HG03025 (cell line): ENCODE measurements at regions not wholly inside any gene's neighbourhood (a gene's known extent, or its start where the extent isn't known, plus 50 kb on each side); places are given as distances from the start of the nearest gene placed in this dataset.
"Not testable (repeated sequence)": the region's sequence is repeated elsewhere in the genome, so short reads cannot be mapped to it uniquely, and the experiment has no call there.

Source experiments
- ATAC-seq: cut with Tn5 transposase; IDR thresholded peaks from one replicate; pipeline ENCODE4 v1.9.1; 2021; ENCODE audit warnings: mild to moderate bottlenecking, moderate library complexity; ENCODE audit not compliant: unreplicated experiment, low FRiP score

- ATAC-seq, result no peak
Observed at GRCh38 chr2:194096402-194096801, 1560.6 kb upstream of the SLC39A10 start.

- ATAC-seq, result no peak
Observed at GRCh38 chr2:194095359-194095758, 1561.7 kb upstream of the SLC39A10 start.

- no peak for ATAC-seq
Observed at GRCh38 chr2:194090251-194090905, 1566.6 kb upstream of the SLC39A10 start.

- no peak for ATAC-seq
Observed at GRCh38 chr2:194087089-194087958, 1569.7 kb upstream of the SLC39A10 start.

GRCh38 chr2:194086129-194086528 is 1570.9 kb upstream of the SLC39A10 start:
- ATAC-seq, result no peak

- no peak for ATAC-seq
Observed at GRCh38 chr2:194079989-194080388, 1577.0 kb upstream of the SLC39A10 start.

- no peak for ATAC-seq
Observed at GRCh38 chr2:194077366-194077765, 1579.7 kb upstream of the SLC39A10 start.

GRCh38 chr2:194062401-194062800 is 1594.6 kb upstream of the SLC39A10 start:
- ATAC-seq, result no peak

- no peak for ATAC-seq
Observed at GRCh38 chr2:194060269-194060668, 1596.8 kb upstream of the SLC39A10 start.

GRCh38 chr2:194054313-194054712 is 1602.7 kb upstream of the SLC39A10 start:
- no peak for ATAC-seq

- ATAC-seq, result no peak
Observed at GRCh38 chr2:194044321-194044720, 1612.7 kb upstream of the SLC39A10 start.

- not testable (repeated sequence) for ATAC-seq
Observed at GRCh38 chr2:194021130-194021529, 1635.9 kb upstream of the SLC39A10 start.

GRCh38 chr2:194020155-194020554 is 1636.9 kb upstream of the SLC39A10 start:
- no peak for ATAC-seq

- ATAC-seq, result no peak
Observed at GRCh38 chr2:194015751-194016150, 1641.3 kb upstream of the SLC39A10 start.

GRCh38 chr2:194014639-194015038 is 1642.4 kb upstream of the SLC39A10 start:
- no peak for ATAC-seq

- no peak for ATAC-seq
Observed at GRCh38 chr2:194004590-194005206, 1652.3 kb upstream of the SLC39A10 start.

- ATAC-seq, result no peak
Observed at GRCh38 chr2:194003911-194004310, 1653.1 kb upstream of the SLC39A10 start.

- no peak for ATAC-seq
Observed at GRCh38 chr2:194002699-194003368, 1654.2 kb upstream of the SLC39A10 start.

- ATAC-seq, result no peak
Observed at GRCh38 chr2:193990868-193991267, 1666.2 kb upstream of the SLC39A10 start.

- ATAC-seq, result no peak
Observed at GRCh38 chr2:193989645-193990044, 1667.4 kb upstream of the SLC39A10 start.

- ATAC-seq, result no peak
Observed at GRCh38 chr2:193988784-193989183, 1668.2 kb upstream of the SLC39A10 start.
